Central memory CD4-positive, alpha-beta T cell (primary cell): ENCODE measurements at regions not wholly inside any gene's neighbourhood (a gene's known extent, or its start where the extent isn't known, plus 50 kb on each side); places are given as distances from the start of the nearest gene placed in this dataset.

Source experiments
- DNase-seq: peaks from one replicate; pipeline ENCODE4 v3.0.0; 2022

DNA sequence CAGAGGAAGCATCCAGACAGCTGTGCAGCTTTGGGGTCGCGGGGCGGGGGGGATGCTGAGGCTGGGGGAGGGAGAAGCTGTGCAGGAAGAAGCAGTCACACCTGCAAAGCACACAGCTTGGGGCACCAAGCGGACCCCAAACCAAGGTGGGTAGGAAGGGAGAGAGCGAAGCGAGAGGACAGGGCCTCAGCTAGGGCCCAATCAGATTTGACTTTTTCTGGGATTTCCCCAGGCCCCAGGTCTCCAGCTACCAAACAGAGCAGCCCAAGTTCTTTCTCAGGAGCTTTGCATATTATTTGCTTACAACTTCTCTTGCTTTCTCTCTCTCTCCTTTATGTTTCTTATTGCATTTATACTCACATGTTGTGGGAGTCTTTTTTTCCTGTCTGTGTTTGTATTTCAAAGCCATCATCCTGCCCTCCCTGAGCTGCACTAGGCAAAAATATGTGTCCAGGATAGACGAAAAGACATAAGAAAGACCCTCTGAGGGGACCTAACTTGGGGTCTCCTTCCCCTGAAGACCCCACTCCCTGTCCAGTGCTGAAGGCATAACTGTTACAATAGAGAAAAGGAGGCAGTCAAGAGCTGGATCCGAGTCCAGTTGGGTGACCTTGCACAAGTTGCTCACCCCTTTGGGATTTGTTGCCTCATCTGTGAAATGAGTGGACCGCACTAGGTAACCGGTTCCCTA, 50.6 kb upstream of the SMNDC1 start:
- peak; percentile 17 for DNase-seq

GRCh38 chr10:110355922-110356627, 51.4 kb upstream of the SMNDC1 start:
- DNase-seq = peak; percentile 67

GRCh38 chr10:110356628-110357245, 52.0 kb upstream of the SMNDC1 start:
- DNase-seq = peak; percentile 86

- peak; percentile 38 for DNase-seq
Observed at GRCh38 chr10:110357252-110357780, 52.6 kb upstream of the SMNDC1 start.

DNA sequence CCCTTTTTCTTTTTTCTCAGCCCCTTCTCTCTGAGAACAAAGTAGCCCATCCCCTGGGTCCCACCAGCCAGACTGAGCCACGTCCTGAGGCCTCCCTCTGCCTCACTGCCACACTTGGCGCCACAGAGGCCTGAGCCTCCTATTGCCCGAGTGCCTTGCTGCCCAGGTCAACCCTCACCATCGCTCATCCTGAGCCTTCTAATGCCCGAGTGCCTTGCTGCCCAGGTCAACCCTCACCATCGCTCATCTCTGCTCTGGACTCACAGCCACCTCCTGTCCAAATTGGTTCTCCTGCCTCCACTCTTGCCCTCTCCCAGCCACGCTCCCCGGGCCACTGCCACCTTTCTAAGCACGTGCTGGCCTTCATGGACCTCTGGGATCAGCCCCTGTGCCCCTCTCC, 53.2 kb upstream of the SMNDC1 start:
- DNase-seq = no peak

DNA sequence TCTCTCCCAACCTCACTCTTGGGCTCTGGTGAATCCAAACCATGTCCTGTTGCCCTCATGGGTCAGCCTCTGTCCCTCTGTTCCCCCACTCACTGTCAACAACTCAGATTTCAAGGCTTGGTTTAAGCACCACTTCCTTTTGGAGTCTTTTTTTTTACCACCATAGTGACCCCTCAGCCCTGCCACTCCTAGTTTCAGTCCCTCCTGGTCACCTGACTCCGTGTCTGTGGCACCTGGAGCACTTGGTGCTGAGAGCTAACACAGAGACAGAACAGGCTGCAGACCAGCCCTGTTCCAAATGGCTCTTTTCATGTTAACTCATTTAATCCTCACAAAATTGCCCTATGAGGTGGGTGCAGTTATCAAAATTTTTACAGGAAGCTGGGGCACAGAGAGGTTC, 53.6 kb upstream of the SMNDC1 start:
- no peak for DNase-seq

DNA sequence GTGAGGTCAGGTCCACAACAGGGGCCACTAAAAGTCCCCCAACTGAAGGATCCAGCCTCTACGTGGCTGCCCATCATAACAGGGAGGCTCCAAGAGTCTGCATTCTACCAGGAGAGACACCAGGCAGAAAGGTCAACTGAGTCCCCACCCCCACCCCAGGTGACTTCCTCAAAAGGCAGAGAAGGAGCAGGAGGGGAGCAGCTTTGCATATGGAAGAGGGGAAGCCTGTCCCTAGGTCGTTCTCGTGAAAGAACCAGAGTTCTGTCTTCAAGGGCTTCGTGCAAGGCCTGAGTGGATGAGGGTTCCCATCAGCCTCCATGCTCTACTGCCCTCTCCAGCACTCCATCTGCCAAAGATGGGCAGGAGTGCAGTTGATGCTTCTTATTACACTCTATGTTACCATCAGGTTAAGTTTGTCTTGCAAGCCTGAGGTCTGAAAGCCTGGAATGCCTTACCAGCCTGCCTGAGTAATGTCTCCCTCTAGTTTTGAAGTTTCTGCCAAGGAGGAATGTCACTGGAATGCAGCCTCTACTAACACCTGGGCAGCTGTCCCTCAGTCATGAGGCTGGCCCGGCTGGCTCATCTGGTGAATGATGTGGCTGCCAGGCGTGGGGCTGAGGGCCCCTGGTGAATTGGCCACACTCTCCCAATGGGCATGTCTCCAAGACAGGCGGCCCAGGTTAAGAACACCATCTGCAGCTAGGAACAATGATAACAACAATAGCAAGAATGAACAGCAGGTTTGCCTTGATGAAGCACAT, 54.3 kb upstream of the SMNDC1 start:
- no peak for DNase-seq

- DNase-seq = no peak
Observed at GRCh38 chr10:110360857-110361474, 56.2 kb upstream of the SMNDC1 start.

- no peak for DNase-seq
Observed at GRCh38 chr10:110361800-110362456, 57.2 kb upstream of the SMNDC1 start.

DNA sequence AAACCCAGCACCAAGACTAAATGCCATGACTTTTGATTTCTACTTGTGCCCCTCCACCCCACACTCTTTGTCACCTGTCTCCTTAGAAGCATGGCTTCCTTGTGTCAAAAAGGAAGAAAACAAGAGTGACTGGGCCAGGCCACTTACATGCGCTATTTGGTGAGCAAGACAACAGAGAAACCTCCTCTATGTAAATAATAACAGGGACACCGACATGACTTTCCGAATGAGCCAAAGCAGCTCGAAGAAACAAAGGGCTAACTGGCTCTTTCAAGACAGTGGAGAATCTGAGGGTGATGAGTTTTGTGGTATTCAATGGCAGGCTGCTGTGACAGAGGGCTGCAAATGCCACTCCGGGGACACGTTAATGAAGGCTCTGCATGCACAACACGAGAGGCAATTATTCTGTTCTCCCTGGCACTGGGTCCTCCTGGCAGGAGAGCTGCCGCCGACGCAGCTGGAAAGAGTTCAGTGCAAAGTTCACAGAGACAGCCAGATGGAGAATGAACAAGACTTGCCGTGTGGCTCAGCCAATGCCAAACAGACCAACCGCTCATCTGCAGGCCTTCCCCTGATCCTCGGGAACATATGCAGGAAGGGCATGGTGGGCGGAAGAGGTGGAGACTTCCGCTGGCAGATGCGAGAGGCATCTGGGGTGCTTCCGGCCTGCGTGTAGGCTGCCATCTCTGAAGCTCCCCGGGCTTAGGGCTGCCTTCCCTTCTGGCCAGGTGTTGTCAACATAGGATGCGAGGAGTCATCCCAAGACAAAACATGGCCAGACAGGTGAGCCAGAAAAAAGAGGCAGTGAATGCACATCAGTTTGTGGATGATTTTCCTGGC, 59.1 kb upstream of the SMNDC1 start:
- peak; percentile 42 for DNase-seq

GRCh38 chr10:110364531-110364937, 59.8 kb upstream of the SMNDC1 start:
- DNase-seq = no peak

DNA sequence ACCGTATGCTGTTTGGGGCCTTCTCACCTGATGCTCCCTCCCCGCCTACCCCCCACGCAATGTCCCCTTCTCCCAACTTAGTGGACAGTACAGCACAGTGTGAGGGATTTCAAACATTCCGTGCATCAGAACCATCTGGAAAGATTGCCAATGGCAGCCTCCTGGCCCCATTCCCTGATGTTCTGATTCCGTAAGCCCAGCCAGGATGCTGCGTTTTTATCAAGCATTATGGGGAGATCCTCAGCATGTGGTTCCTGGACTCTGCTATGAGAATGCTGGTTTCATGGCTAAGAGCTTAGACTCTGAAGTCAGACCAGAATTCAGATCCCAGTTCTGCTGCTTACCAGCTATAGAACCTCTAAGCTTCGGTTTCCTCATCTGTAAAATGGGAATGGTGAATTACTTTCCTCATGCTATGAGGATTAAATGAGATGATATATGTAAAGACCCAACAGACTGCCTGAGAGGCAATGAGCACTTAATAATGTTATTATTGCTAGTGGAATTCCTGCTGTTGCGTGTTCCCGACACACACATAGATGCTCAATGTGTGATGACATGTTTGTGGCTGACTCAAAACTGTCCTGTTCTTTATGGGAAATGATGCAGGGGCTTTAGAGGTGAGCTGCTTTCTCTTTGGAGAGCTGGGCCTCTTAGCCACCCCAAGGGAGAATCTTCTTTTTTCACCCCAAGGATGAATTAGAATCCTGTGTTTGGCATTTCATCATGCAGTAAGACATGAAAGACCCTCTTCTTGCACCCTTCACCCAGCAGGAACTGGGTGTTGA, 60.8 kb upstream of the SMNDC1 start:
- no peak for DNase-seq

DNA sequence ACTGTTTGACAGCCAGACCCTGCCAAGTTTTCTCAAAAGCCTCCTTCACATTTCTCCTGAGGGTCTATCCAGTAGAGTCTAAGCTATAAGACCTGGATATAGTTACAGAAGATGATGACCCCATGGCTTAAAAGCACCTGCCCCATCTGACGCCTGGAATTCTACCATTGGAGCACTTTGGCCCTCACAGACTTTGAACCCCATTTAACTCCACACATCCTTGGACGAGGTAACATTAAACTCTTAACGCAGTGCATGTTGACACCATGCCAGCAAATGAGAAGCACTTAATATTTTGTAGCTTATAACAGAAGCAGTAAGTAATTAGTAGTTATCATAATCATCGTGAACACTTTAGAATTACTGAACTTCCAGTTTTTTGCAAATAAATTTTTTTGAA, 61.9 kb upstream of the SMNDC1 start:
- DNase-seq = no peak

GRCh38 chr10:110368002-110368401, 63.3 kb upstream of the SMNDC1 start:
- no peak for DNase-seq

GRCh38 chr10:110368556-110368955, 63.8 kb upstream of the SMNDC1 start:
- DNase-seq = no peak

GRCh38 chr10:110370006-110370405, 65.3 kb upstream of the SMNDC1 start:
- DNase-seq = no peak

GRCh38 chr10:110372656-110373055, 67.9 kb upstream of the SMNDC1 start:
- no peak for DNase-seq

- DNase-seq = no peak
Observed at GRCh38 chr10:110373059-110373458, 68.3 kb upstream of the SMNDC1 start.

DNA sequence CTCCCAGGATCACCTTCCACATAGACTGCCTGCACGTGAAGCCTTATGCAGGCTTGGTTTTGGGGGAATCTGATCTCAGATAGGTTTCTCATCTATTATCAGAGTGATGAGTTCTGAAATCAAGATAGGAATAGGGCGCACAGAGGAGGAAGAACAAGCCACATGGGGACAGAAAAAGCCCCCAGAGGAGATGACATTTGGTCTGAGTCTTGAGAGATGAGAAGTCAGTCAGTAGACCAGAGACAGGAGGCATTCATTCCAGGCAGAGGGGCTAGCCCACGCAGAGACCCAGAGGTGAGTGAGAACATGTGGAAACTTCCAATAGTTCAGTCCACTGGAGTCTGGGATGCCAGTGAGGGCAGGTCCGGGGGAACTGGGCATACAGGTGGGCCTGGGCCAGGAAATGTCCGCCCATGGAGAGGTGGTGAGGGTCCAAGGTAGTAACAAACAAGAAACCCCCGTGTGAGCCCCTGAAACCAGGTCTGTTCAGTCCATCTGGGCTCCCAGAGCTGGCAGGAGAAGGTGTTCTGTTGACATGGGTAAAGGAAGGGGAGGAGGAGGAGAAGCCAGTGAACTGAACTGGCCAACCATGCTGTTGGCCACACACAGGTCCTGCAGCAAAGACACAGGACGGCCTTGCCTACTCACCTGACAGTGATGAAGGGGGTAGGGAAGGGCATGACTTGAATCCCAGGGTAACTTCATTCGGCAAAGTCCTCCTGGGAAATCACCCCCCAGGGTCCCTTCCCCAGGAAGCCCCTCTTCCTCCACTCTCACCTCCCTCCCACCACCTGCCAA, 69.3 kb upstream of the SMNDC1 start:
- DNase-seq = no peak
